MM.1S (cell line): ENCODE measurements at regions not wholly inside any gene's neighbourhood (a gene's known extent, or its start where the extent isn't known, plus 50 kb on each side); places are given as distances from the start of the nearest gene placed in this dataset.

Experiments used
- DNase-seq: peaks from one replicate; pipeline ENCODE4 v3.0.0-alpha.2; 2015
- H2AFZ ChIP-seq: fragments of 300-600 bp; sonication (generic); 2 replicates; pipeline ENCODE4 v1.6.0; 2016; ENCODE audit warnings: antibody characterized with exemption, low read length
- H3F3A ChIP-seq: fragments of 300-600 bp; sonication (generic); 2 replicates; pipeline ENCODE4 v1.6.1; 2016; ENCODE audit warnings: mild to moderate bottlenecking, antibody characterized with exemption, low read length, moderate library complexity, mixed read lengths; ENCODE audit not compliant: insufficient read depth
- H3K27ac ChIP-seq: fragments of 300-600 bp; sonication (generic); 2 replicates; pipeline ENCODE4 v1.5.1; 2016; ENCODE audit warnings: mild to moderate bottlenecking, low read length
- H3K27me3 ChIP-seq: fragments of 300-600 bp; sonication (generic); replicated peaks from 2 replicates; pipeline ENCODE4 v1.6.0; 2016; ENCODE audit warnings: low read length; ENCODE audit not compliant: insufficient read depth
- H3K36me3 ChIP-seq: fragments of 300-600 bp; sonication (generic); replicated peaks from 2 replicates; pipeline ENCODE4 v1.6.1; 2016; ENCODE audit warnings: mild to moderate bottlenecking, low read length, mixed read lengths; ENCODE audit not compliant: insufficient read depth
- H3K4me1 ChIP-seq: fragments of 300-600 bp; sonication (generic); 2 replicates; pipeline ENCODE4 v1.6.1; 2016; ENCODE audit warnings: low read length, mixed read lengths
- H3K4me2 ChIP-seq: fragments of 300-600 bp; sonication (generic); 2 replicates; pipeline ENCODE4 v1.6.0; 2016; ENCODE audit warnings: low read depth, low read length
- H3K4me3 ChIP-seq: fragments of 300-600 bp; sonication (generic); 2 replicates; pipeline ENCODE4 v1.5.1; 2016; ENCODE audit warnings: low read length, mixed read lengths
- H3K79me2 ChIP-seq: fragments of 300-600 bp; sonication (generic); 2 replicates; pipeline ENCODE4 v1.6.1; 2016; ENCODE audit warnings: mixed run types, low read length, mixed read lengths
- H3K9ac ChIP-seq: fragments of 300-600 bp; sonication (generic); 2 replicates; pipeline ENCODE4 v1.6.1; 2016; ENCODE audit warnings: low read length, mixed read lengths
- H3K9me2 ChIP-seq: fragments of 300-600 bp; sonication (generic); replicated peaks from 2 replicates; pipeline ENCODE4 v1.6.1; 2016; ENCODE audit warnings: mild to moderate bottlenecking, low read length, mixed read lengths; ENCODE audit not compliant: insufficient read depth
- H3K9me3 ChIP-seq: fragments of 300-600 bp; sonication (generic); replicated peaks from 2 replicates; pipeline ENCODE4 v1.6.1; 2016; ENCODE audit warnings: mild to moderate bottlenecking, low read length, mixed read lengths; ENCODE audit not compliant: insufficient read depth
- H4K20me1 ChIP-seq: fragments of 300-600 bp; sonication (generic); 2 replicates; pipeline ENCODE4 v1.6.1; 2016; ENCODE audit warnings: mild to moderate bottlenecking, low read length, moderate library complexity, mixed read lengths; ENCODE audit not compliant: insufficient read depth
- EZH2 ChIP-seq: fragments of 300-600 bp; sonication (generic); optimal IDR thresholded peaks from 2 replicates; pipeline ENCODE3; 2017; ENCODE audit warnings: low read depth, mild to moderate bottlenecking, antibody characterized with exemption, low read length, mixed read lengths
- EZH2phosphoT487 ChIP-seq: fragments of 300-600 bp; sonication (generic); IDR thresholded peaks from 2 replicates; pipeline ENCODE4 v1.6.1; 2018; ENCODE audit warnings: antibody characterized with exemption, low read length
- TF ChIP-seq, protein P1 (sequence below): fragments of 300-600 bp; sonication (generic); IDR thresholded peaks from 2 replicates; pipeline ENCODE4 v1.5.1; 2016; ENCODE audit warnings: antibody characterized with exemption, low read length, mixed read lengths

DNA sequence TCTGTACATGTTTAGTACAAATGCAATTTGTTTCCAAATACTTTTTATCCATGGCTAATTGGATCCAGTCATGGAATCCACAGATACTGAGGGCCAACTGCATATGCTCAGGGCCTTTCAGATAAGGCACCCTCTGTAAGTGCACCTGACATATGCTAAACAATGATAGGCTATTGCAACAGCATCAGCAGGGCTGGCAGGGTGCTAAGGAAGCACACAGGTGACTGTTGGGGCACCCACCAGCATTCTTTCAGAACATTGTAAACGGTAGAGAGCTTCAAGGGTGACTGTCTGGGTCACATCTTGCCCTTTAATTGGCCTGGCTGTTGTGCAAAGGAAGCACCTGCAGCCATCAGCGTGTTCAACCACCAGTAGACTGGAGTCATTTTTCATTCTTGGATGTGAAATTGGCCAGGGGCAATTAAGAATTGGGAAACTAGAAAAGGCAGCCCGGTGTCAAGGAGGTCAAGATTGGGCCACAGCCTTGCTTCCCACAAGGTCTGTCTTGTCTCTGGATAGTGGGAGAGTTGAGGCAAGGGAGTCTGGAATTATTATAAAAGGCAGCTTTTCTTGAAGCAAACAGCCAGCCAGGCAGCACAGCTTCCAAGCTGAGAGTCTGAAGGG lies 129.3 kb upstream of the RAI14 start:
- DNase-seq: peak; percentile 75
- no peaks in the 10 kb centered on the region for H4K20me1 ChIP-seq
- no peak overlapping the region for H3K27ac ChIP-seq
- H3K4me2 ChIP-seq: no peak overlapping the region
- H2AFZ ChIP-seq: no peak overlapping the region
- H3K4me3 ChIP-seq: no peak overlapping the region
- TF ChIP-seq, protein P1, sequence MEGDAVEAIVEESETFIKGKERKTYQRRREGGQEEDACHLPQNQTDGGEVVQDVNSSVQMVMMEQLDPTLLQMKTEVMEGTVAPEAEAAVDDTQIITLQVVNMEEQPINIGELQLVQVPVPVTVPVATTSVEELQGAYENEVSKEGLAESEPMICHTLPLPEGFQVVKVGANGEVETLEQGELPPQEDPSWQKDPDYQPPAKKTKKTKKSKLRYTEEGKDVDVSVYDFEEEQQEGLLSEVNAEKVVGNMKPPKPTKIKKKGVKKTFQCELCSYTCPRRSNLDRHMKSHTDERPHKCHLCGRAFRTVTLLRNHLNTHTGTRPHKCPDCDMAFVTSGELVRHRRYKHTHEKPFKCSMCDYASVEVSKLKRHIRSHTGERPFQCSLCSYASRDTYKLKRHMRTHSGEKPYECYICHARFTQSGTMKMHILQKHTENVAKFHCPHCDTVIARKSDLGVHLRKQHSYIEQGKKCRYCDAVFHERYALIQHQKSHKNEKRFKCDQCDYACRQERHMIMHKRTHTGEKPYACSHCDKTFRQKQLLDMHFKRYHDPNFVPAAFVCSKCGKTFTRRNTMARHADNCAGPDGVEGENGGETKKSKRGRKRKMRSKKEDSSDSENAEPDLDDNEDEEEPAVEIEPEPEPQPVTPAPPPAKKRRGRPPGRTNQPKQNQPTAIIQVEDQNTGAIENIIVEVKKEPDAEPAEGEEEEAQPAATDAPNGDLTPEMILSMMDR: no peak
- TF ChIP-seq EZH2phosphoT487 (no peak), EZH2 (no peak)
- no peaks in the 10 kb centered on the region for H3K79me2 ChIP-seq
- H3K36me3 ChIP-seq: no peaks in the 10 kb centered on the region
- H3F3A ChIP-seq: no peaks in the 10 kb centered on the region
- no peaks in the 10 kb centered on the region for H3K27me3 ChIP-seq
- no peaks in the 10 kb centered on the region for H3K9me2 ChIP-seq
- no peaks in the 10 kb centered on the region for H3K9me3 ChIP-seq
- no peak overlapping the region for H3K9ac ChIP-seq
- peaks cover 14% of the 10 kb centered on the region for H3K4me1 ChIP-seq

DNA sequence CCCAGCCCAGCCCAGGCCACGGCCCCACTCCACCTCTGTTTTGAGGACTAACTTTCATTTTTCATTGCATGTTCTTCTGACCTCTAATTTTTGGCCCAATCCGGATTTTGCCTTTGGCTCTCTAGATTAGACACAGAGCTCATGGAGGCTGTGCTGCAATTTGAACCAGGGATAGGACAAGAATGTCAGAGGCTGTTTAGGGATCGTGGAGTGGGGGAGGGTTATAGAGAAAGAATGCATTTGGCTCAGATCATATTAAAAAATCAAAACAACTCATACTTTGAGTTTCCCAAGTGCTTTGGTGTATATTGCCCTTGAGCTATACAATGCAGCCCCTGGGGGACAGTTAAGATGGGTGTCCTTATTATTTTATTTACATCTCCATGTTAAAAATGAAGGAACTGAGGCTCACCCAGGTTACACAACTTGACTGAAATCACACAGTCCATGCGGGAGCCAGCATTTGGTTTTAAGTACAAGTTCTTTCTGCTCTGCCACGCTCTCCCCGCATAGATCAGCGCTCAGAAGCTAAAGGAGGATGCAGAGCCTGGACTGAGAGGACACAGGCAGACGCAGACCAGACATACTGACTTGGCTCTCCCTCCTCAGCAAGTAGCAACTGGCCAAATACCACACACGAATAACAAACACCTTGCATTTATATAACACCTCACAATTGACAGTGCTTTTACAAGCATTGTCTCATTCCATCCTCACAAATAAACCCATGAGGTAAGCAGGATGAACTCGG lies 126.4 kb upstream of the RAI14 start:
- Histone ChIP-seq H3K36me3 (no peaks in the 10 kb centered on the region), H3K27me3 (no peaks in the 10 kb centered on the region), H3F3A (peaks cover 16% of the 10 kb centered on the region), H3K4me3 (no peak overlapping the region), H3K9me3 (no peaks in the 10 kb centered on the region), H3K4me1 (peaks cover 34% of the 10 kb centered on the region), H3K9me2 (no peaks in the 10 kb centered on the region), H3K27ac (no peak overlapping the region), H4K20me1 (no peaks in the 10 kb centered on the region), H2AFZ (no peak overlapping the region), H3K79me2 (no peaks in the 10 kb centered on the region), H3K9ac (no peak overlapping the region), H3K4me2 (no peak overlapping the region)
- no peak for TF ChIP-seq EZH2phosphoT487
- TF ChIP-seq, protein P1: no peak
- no peak for TF ChIP-seq EZH2
- DNase-seq: no peak

DNA sequence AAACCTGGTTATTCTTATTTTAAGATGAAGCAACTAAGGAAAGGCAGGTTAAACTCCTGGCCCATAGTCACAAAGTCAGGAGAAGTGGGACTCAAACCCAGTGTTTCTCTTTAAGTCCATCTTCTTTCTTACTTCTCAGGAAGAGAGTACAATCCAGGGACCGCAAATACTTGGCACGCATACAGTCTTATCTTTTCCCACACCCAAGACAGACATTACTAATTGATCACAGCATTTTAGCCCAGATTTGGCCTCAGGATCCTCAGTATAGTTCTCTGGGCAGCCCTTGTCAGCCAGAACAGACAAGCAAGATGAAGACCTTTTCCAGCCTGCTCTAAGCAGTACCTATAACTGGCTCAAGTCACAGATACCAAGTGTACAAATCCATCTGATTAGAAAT lies 125.5 kb upstream of the RAI14 start:
- Histone ChIP-seq H3K4me1 (peaks cover 35% of the 10 kb centered on the region), H3K9ac (no peak overlapping the region), H4K20me1 (no peaks in the 10 kb centered on the region), H3K4me3 (no peak overlapping the region), H3K36me3 (no peaks in the 10 kb centered on the region), H3K4me2 (no peak overlapping the region), H3K27me3 (no peaks in the 10 kb centered on the region), H3K9me2 (no peaks in the 10 kb centered on the region), H3K9me3 (no peaks in the 10 kb centered on the region), H3K27ac (no peak overlapping the region), H2AFZ (no peak overlapping the region), H3F3A (peaks cover 18% of the 10 kb centered on the region), H3K79me2 (no peaks in the 10 kb centered on the region)
- DNase-seq: no peak
- TF ChIP-seq EZH2phosphoT487: no peak
- no peak for TF ChIP-seq EZH2
- TF ChIP-seq, protein P1: no peak
